Astrocyte (in vitro differentiated cells and primary cell): ENCODE measurements at regions not wholly inside any gene's neighbourhood (a gene's known extent, or its start where the extent isn't known, plus 50 kb on each side); places are given as distances from the start of the nearest gene placed in this dataset.
"Not testable (repeated sequence)": the region's sequence is repeated elsewhere in the genome, so short reads cannot be mapped to it uniquely, and the experiment has no call there.

ENCODE experiments used
- EZH2 ChIP-seq: IDR thresholded peaks from 2 replicates; pipeline ENCODE4 v1.6.1; 2012; ENCODE audit warnings: mild to moderate bottlenecking, low read length, inconsistent platforms; ENCODE audit not compliant: insufficient read depth
- TF ChIP-seq, protein P1 (sequence below): IDR thresholded peaks from 2 replicates; pipeline ENCODE4 v1.5.1; 2011; ENCODE audit warnings: low read depth, mild to moderate bottlenecking, inconsistent platforms, low read length, moderate library complexity; ENCODE audit not compliant: insufficient read depth

DNA sequence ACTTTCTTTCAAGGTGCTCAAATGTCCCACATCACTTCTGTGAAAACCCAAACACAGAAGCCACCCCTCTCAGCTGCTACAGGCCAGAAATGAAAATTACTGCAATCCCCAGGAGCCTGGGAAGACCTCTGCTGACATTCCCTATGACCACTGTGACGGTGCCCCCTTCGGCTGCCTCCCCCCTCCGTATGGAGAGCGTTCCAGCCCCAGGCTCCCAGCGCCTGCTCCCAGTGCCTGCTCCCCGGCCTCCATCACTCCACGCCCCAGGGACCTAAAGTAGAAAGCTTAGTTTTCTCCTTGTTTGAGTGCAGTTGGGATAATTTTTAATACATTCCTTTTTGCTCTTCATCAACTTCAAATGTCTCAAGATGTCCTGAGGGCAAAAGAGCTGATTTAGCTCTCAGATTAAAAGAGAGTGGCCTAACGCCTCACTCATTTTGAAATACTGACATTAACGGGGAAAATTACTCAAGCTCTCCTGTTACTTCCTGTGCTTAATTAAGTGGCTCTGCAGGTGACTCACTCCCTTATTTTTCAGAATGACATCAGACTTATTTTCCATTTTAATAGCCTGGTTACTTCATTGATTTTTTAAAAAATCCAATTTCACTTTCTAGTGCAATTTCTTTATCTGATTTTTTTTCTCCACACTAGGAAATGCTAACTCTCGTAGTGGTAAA is 112.8 kb upstream of the PLGLB2 start:
- TF ChIP-seq EZH2: not testable (repeated sequence)
- TF ChIP-seq, protein P1, sequence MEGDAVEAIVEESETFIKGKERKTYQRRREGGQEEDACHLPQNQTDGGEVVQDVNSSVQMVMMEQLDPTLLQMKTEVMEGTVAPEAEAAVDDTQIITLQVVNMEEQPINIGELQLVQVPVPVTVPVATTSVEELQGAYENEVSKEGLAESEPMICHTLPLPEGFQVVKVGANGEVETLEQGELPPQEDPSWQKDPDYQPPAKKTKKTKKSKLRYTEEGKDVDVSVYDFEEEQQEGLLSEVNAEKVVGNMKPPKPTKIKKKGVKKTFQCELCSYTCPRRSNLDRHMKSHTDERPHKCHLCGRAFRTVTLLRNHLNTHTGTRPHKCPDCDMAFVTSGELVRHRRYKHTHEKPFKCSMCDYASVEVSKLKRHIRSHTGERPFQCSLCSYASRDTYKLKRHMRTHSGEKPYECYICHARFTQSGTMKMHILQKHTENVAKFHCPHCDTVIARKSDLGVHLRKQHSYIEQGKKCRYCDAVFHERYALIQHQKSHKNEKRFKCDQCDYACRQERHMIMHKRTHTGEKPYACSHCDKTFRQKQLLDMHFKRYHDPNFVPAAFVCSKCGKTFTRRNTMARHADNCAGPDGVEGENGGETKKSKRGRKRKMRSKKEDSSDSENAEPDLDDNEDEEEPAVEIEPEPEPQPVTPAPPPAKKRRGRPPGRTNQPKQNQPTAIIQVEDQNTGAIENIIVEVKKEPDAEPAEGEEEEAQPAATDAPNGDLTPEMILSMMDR: not testable (repeated sequence)
